B cell (primary cell): ENCODE measurements at regions not wholly inside any gene's neighbourhood (a gene's known extent, or its start where the extent isn't known, plus 50 kb on each side); places are given as distances from the start of the nearest gene placed in this dataset.

Experiments used
- ATAC-seq: fragments of 200-7000 bp; cut with Tn5 transposase; one replicate; pipeline ENCODE4 v1.10.0; 2021; ENCODE audit warnings: low read depth, mild to moderate bottlenecking, moderate number of reproducible peaks, moderate library complexity
- CTCF ChIA-PET: fragments of 350-600 bp; sonication (Branson Sonifier 250); formaldehyde crosslinking; loops from one replicate; lab custom pipeline; 2021; ENCODE audit warnings: antibody characterized with exemption, inconsistent platforms; lab: Charles Lee
- POLR2A ChIA-PET: fragments of 350-600 bp; sonication (Branson Sonifier 250); formaldehyde crosslinking; loops from one replicate; lab custom pipeline; 2021; ENCODE audit warnings: antibody characterized with exemption; lab: Charles Lee
- DNase-seq: peaks from one replicate; pipeline ENCODE4 v3.0.0; 2013
- H2AFZ ChIP-seq: 2 replicates; pipeline ENCODE4 v1.6.1; 2012; ENCODE audit warnings: mild to moderate bottlenecking, low read depth, low read length; ENCODE audit not compliant: insufficient read depth, poor library complexity, severe bottlenecking
- H3K27ac ChIP-seq, 2 donors: 1 replicate in 1 of 2; 2 replicates in 1 of 2; pipeline ENCODE4 v1.5.1; 2012 to 2013; ENCODE audit warnings: low read length in 2 of 2, mild to moderate bottlenecking in 2 of 2, moderate library complexity in 1 of 2
- H3K27me3 ChIP-seq, 4 experiments: fragments of 200-600 bp in 1 of 4; sonication (generic) in 1 of 4; replicated peaks in 1 of 4; 1 replicate in 2 of 4; 2 replicates in 2 of 4; pipeline versions ENCODE4 v1.6.1 to v1.7.0; 2013 to 2016; ENCODE audit warnings: low read length in 3 of 4, mild to moderate bottlenecking in 2 of 4, mixed read lengths in 1 of 4, moderate library complexity in 1 of 4; ENCODE audit not compliant: insufficient read depth in 4 of 4, control insufficient read depth in 3 of 4; ENCODE audit errors: control extremely low read depth in 1 of 4
- H3K36me3 ChIP-seq, 2 experiments: replicated peaks in 1 of 2; 1 replicate in 1 of 2; 2 replicates in 1 of 2; pipeline versions ENCODE4 v1.6.1 to v1.7.1; 2013; ENCODE audit warnings: low read length in 1 of 2; ENCODE audit not compliant: insufficient read depth in 2 of 2, control insufficient read depth in 1 of 2; ENCODE audit errors: control extremely low read depth in 1 of 2, extremely low read depth in 1 of 2
- H3K4me1 ChIP-seq, 2 donors: fragments of 200-600 bp in 1 of 2; sonication (generic) in 1 of 2; 1 replicate in 1 of 2; 2 replicates in 1 of 2; pipeline versions ENCODE4 v1.5.1 to v1.6.1; 2013 to 2017; ENCODE audit warnings: low read length in 2 of 2; ENCODE audit not compliant: control insufficient read depth in 2 of 2, insufficient read depth in 2 of 2
- H3K4me2 ChIP-seq: replicated peaks from 2 replicates; pipeline ENCODE3; 2012; ENCODE audit warnings: mild to moderate bottlenecking, low read depth, low read length; ENCODE audit not compliant: poor library complexity, severe bottlenecking
- H3K4me3 ChIP-seq, 5 experiments: fragments of 200-600 bp in 1 of 5; sonication (generic) in 1 of 5; 1 replicate in 3 of 5; 2 replicates in 2 of 5; pipeline versions ENCODE4 v1.5.1 to v1.7.0; 2011 to 2016; ENCODE audit warnings: low read length in 4 of 5, mild to moderate bottlenecking in 4 of 5, low read depth in 2 of 5, control low read depth in 1 of 5, moderate library complexity in 1 of 5; ENCODE audit not compliant: insufficient read depth in 1 of 5; ENCODE audit errors: control extremely low read depth in 1 of 5, extremely low read depth in 1 of 5
- H3K79me2 ChIP-seq: fragments of 200-600 bp; sonication (generic); one replicate; pipeline ENCODE4 v1.6.0; 2016; ENCODE audit warnings: low read length; ENCODE audit not compliant: control insufficient read depth, insufficient read depth
- H3K9ac ChIP-seq: fragments of 200-600 bp; sonication (generic); 2 replicates; pipeline ENCODE4 v1.6.1; 2017; ENCODE audit warnings: mild to moderate bottlenecking, low read length, moderate library complexity
- H3K9me3 ChIP-seq, 3 donors: one replicate each; pipeline versions ENCODE4 v1.6.1 to v1.7.1; 2013; ENCODE audit warnings: low read length in 2 of 3; ENCODE audit not compliant: control insufficient read depth in 2 of 3, insufficient read depth in 1 of 3; ENCODE audit errors: control extremely low read depth in 1 of 3
- H4K20me1 ChIP-seq: 2 replicates; pipeline ENCODE4 v1.6.0; 2012; ENCODE audit warnings: mild to moderate bottlenecking, low read length; ENCODE audit not compliant: insufficient read depth, control insufficient read depth, poor library complexity, severe bottlenecking
- H3K27ac Mint-ChIP-seq: one replicate; pipeline ENCODE4 v1.8.0; 2021; ENCODE audit warnings: mixed read lengths
- H3K27me3 Mint-ChIP-seq: one replicate; pipeline ENCODE4 v1.8.0; 2021; ENCODE audit warnings: mixed read lengths
- H3K4me1 Mint-ChIP-seq: one replicate; pipeline ENCODE4 v1.8.0; 2021; ENCODE audit warnings: mixed read lengths
- H3K4me3 Mint-ChIP-seq: one replicate; pipeline ENCODE4 v1.8.0; 2021; ENCODE audit warnings: mixed read lengths
- H3K9me3 Mint-ChIP-seq: one replicate; pipeline ENCODE4 v1.8.0; 2022; ENCODE audit warnings: mixed read lengths; ENCODE audit not compliant: insufficient read depth
- EZH2 ChIP-seq: IDR thresholded peaks from 2 replicates; pipeline ENCODE4 v1.6.1; 2012; ENCODE audit warnings: borderline replicate concordance, low read depth, mild to moderate bottlenecking, moderate library complexity, low read length; ENCODE audit not compliant: insufficient read depth, poor library complexity, severe bottlenecking
- WGBS: methylation state at CpG from one replicate; pipeline ENCODE4 v1.1.5; 2013; ENCODE audit warnings: missing lambda C conversion rate; ENCODE audit not compliant: insufficient coverage; 5-methylcytosine and 5-hydroxymethylcytosine counted together
- intact Hi-C: fragments of 100-400 bp; cut with micrococcal nuclease; formaldehyde crosslinking; loops from one replicate; pipeline ENCODE4 v1.10.0; 2022
- TF ChIP-seq, protein P1 (sequence below): fragments of 200-600 bp; IDR thresholded peaks from one replicate; pipeline ENCODE4 v1.8.0; 2022; ENCODE audit warnings: antibody characterized with exemption, mild to moderate bottlenecking

GRCh38 chr14:85054178-85054577, 475.8 kb upstream of the FLRT2 start:
- Mint-ChIP-seq H3K4me3 (no peak overlapping the region), H3K9me3 (peaks cover 12% of the 10 kb centered on the region), H3K27ac (no peak overlapping the region), H3K27me3 (no peaks in the 10 kb centered on the region), H3K4me1 (no peaks in the 10 kb centered on the region)
- DNase-seq, result no peak
- peaks cover 4 to 7% (median 5%) of the 10 kb centered on the region in 3 donors for H3K9me3 ChIP-seq
- TF ChIP-seq, protein P1, sequence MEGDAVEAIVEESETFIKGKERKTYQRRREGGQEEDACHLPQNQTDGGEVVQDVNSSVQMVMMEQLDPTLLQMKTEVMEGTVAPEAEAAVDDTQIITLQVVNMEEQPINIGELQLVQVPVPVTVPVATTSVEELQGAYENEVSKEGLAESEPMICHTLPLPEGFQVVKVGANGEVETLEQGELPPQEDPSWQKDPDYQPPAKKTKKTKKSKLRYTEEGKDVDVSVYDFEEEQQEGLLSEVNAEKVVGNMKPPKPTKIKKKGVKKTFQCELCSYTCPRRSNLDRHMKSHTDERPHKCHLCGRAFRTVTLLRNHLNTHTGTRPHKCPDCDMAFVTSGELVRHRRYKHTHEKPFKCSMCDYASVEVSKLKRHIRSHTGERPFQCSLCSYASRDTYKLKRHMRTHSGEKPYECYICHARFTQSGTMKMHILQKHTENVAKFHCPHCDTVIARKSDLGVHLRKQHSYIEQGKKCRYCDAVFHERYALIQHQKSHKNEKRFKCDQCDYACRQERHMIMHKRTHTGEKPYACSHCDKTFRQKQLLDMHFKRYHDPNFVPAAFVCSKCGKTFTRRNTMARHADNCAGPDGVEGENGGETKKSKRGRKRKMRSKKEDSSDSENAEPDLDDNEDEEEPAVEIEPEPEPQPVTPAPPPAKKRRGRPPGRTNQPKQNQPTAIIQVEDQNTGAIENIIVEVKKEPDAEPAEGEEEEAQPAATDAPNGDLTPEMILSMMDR, result no peak
- TF ChIP-seq EZH2, result no peak
- H4K20me1 ChIP-seq, result no peaks in the 10 kb centered on the region
- H3K27me3 ChIP-seq, result no peaks in the 10 kb centered on the region
- no peaks in the 10 kb centered on the region for H3K36me3 ChIP-seq
- no peak for ATAC-seq
- no peak overlapping the region for H2AFZ ChIP-seq
- POLR2A ChIA-PET, result no interaction called here
- no peak overlapping the region for H3K27ac ChIP-seq
- H3K4me3 ChIP-seq, result no peak overlapping the region
- no peaks in the 10 kb centered on the region for H3K79me2 ChIP-seq
- intact Hi-C loops, result no loop called here
- no peak overlapping the region for H3K9ac ChIP-seq
- CTCF ChIA-PET, result no interaction called here
- no peaks in the 10 kb centered on the region for H3K4me1 ChIP-seq
- H3K4me2 ChIP-seq, result no peak overlapping the region

DNA sequence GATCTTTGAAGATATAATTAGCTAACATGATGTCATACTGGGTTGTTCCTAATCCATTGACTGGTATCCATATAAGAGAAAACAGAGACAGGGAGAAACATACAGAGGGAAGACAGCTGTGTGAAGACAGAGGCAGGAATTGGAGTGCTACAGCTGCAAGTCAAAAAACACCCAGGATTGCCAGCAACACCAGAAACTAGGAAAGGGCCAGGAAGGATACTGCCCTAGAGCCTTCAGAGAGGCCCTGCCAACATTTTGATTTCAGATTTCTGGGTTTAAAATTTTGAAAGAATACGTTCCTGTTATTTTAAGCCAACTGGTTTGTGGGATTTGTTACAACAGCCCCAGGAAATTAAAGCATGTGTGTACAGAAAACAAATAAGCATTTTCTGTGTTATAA, 473.7 kb upstream of the FLRT2 start:
- POLR2A ChIA-PET, result no interaction called here
- no peak overlapping the region for H3K4me2 ChIP-seq
- H4K20me1 ChIP-seq, result no peaks in the 10 kb centered on the region
- no peaks in the 10 kb centered on the region for H3K36me3 ChIP-seq
- ATAC-seq (no peak), DNase-seq (no peak)
- no CpG with 5 or more reads among the region's 1 CpG for WGBS
- no peak overlapping the region for H3K4me3 ChIP-seq
- Mint-ChIP-seq H3K4me3 (no peak overlapping the region), H3K9me3 (peaks cover 15% of the 10 kb centered on the region), H3K27me3 (no peaks in the 10 kb centered on the region), H3K27ac (no peak overlapping the region), H3K4me1 (no peaks in the 10 kb centered on the region)
- H3K79me2 ChIP-seq, result no peaks in the 10 kb centered on the region
- intact Hi-C loops, result no loop called here
- H3K9ac ChIP-seq, result no peak overlapping the region
- no peak overlapping the region for H3K27ac ChIP-seq
- H3K9me3 ChIP-seq, result peaks cover 4 to 7% (median 5%) of the 10 kb centered on the region in 3 donors
- no peak overlapping the region for H2AFZ ChIP-seq
- no peaks in the 10 kb centered on the region for H3K27me3 ChIP-seq
- CTCF ChIA-PET, result no interaction called here
- no peaks in the 10 kb centered on the region for H3K4me1 ChIP-seq
- TF ChIP-seq, protein P1, result no peak
- TF ChIP-seq EZH2, result no peak
